ENCODE measurements at regions not wholly inside any gene's neighbourhood (a gene's known extent, or its start where the extent isn't known, plus 50 kb on each side); places are given as distances from the start of the nearest gene placed in this dataset.
A peak's percentile ranks its signal among the peaks of the same experiment; 100 is the strongest.

GRCh38 chr15:68871507-68871906 lies 50.8 kb upstream of the ANP32A start:
- no peak for DNase-seq

DNA sequence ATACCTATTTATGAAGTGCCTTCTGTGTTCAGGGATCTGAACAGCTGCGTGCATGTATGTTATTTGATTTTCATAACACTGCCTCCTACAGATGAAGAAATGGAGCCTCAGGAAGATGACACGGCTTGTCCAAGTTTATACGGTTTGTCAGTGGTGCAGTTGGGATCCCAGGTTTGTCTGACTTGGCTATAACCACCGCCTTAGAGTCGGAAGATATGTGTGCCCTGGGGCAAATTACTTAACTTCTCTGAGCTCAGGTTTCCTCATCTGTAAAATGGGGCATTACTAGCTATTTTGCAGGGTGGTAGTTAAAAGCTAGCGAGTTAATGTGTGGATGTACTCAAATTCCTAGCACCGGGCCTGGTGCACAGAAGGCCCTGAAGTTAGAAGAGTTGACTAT lies 54.1 kb upstream of the ANP32A start:
- no peak for DNase-seq

GRCh38 chr15:68875377-68876116 lies 54.8 kb upstream of the SPESP1 start:
- DNase-seq, result peak; percentile 84

GRCh38 chr15:68877626-68878025 lies 52.7 kb upstream of the SPESP1 start:
- no peak for DNase-seq

- DNase-seq, result no peak
Observed at GRCh38 chr15:68880382-68880781, 49.9 kb upstream of the SPESP1 start.
